ENCODE measurements at regions not wholly inside any gene's neighbourhood (a gene's known extent, or its start where the extent isn't known, plus 50 kb on each side); places are given as distances from the start of the nearest gene placed in this dataset.

DNA sequence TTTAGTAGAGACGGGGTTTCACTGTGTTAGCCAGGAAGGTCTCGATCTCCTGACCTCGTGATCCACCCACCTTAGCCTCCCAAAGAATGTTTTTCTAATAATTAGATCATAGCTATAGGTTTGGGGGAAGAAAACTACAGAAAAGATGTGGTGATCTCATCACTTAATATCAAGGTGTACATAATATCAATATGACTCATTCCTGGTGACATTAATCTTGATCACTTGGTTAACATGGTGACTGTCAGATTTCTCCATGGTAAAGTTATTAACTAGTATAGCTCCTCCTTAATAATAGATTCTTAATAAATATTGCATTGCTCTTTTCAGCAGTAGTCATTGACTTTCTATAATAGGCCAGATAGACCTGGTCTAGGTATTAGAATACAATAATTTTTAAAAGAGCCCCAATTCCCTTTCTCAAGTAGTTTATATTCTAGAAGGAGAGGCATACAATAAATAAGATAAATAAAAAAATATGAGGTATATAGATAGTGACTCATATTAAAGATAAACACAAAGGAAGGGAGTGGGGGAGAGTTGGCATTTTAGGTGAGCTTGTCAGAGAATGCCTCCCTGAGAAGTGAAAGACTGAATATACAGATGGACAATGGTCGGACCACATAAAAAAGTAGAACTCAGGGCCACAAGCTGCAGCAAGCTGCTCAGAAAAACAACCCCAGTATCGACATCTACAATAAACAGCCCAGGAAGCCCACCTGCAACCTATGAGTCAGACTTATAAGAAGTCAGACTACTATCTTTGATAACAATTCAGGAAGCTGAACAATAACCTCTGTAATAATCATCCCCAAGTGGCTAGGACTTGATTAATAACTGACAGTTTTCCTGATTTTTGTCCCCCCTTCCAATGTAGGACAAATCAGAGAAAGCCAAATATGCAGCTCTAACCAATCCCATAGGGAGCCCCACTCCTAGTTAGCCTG lies 210.8 kb downstream of the RFC3 start:
- no peak for TF ChIP-seq OSR1 (CRISPR knock-in tag; IDR thresholded peaks at IDR 0.05)
- TF ChIP-seq RARB (CRISPR knock-in tag; IDR thresholded peaks at IDR 0.05), result no peak
- TF ChIP-seq, protein P1, sequence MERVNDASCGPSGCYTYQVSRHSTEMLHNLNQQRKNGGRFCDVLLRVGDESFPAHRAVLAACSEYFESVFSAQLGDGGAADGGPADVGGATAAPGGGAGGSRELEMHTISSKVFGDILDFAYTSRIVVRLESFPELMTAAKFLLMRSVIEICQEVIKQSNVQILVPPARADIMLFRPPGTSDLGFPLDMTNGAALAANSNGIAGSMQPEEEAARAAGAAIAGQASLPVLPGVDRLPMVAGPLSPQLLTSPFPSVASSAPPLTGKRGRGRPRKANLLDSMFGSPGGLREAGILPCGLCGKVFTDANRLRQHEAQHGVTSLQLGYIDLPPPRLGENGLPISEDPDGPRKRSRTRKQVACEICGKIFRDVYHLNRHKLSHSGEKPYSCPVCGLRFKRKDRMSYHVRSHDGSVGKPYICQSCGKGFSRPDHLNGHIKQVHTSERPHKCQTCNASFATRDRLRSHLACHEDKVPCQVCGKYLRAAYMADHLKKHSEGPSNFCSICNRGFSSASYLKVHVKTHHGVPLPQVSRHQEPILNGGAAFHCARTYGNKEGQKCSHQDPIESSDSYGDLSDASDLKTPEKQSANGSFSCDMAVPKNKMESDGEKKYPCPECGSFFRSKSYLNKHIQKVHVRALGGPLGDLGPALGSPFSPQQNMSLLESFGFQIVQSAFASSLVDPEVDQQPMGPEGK (CRISPR knock-in tag; IDR thresholded peaks at IDR 0.05; ENCODE audit: borderline replicate concordance), result no peak
- TF ChIP-seq BACH2 (CRISPR knock-in tag; IDR thresholded peaks at IDR 0.05; ENCODE audit: borderline replicate concordance), result no peak
- TF ChIP-seq ISL1 (CRISPR knock-in tag; IDR thresholded peaks at IDR 0.05), result no peak
- TF ChIP-seq ARNTL (CRISPR knock-in tag; IDR thresholded peaks at IDR 0.05; ENCODE audit: borderline replicate concordance, low read depth), result no peak
- TF ChIP-seq ZNF565 (CRISPR knock-in tag; conservative IDR thresholded peaks at IDR 0.05; ENCODE audit: low read depth), result no peak
- TF ChIP-seq ZFP3 (CRISPR knock-in tag; IDR thresholded peaks at IDR 0.05), result no peak
- no peak for TF ChIP-seq SNAI2 (CRISPR knock-in tag; IDR thresholded peaks at IDR 0.05)
- TF ChIP-seq ESRRG (CRISPR knock-in tag; IDR thresholded peaks at IDR 0.05), result no peak
- no peak for TF ChIP-seq GLIS3 (CRISPR knock-in tag; IDR thresholded peaks at IDR 0.05)
- TF ChIP-seq TCF4 (CRISPR knock-in tag; IDR thresholded peaks at IDR 0.05; ENCODE audit: borderline replicate concordance), result no peak
- TF ChIP-seq, protein P2, sequence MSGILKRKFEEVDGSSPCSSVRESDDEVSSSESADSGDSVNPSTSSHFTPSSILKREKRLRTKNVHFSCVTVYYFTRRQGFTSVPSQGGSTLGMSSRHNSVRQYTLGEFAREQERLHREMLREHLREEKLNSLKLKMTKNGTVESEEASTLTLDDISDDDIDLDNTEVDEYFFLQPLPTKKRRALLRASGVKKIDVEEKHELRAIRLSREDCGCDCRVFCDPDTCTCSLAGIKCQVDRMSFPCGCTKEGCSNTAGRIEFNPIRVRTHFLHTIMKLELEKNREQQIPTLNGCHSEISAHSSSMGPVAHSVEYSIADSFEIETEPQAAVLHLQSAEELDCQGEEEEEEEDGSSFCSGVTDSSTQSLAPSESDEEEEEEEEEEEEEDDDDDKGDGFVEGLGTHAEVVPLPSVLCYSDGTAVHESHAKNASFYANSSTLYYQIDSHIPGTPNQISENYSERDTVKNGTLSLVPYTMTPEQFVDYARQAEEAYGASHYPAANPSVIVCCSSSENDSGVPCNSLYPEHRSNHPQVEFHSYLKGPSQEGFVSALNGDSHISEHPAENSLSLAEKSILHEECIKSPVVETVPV (CRISPR knock-in tag; IDR thresholded peaks at IDR 0.05), result no peak
- no peak for TF ChIP-seq ZC3H10 (CRISPR knock-in tag; IDR thresholded peaks at IDR 0.05)

Measured in SK-N-SH treated with all-trans-retinoic acid at 6 μM for 48 hours (cell line).